Ascending aorta (tissue), 2 donors: ENCODE measurements at regions not wholly inside any gene's neighbourhood (a gene's known extent, or its start where the extent isn't known, plus 50 kb on each side); places are given as distances from the start of the nearest gene placed in this dataset.

ENCODE experiments used
- DNase-seq, 2 donors: peaks; one replicate each; pipeline ENCODE4 v3.0.0-alpha.2; 2019; ENCODE audit warnings: low spot score in 2 of 2
- H3K27ac ChIP-seq, 2 donors: fragments of 200-600 bp; sonication (generic); one replicate each; pipeline ENCODE4 v1.5.1; 2016 to 2017; ENCODE audit warnings: mild to moderate bottlenecking in 1 of 2
- H3K27me3 ChIP-seq: fragments of 200-600 bp; sonication (generic); one replicate; pipeline ENCODE4 v1.5.1; 2017
- H3K36me3 ChIP-seq, 2 donors: fragments of 200-600 bp; sonication (generic); one replicate each; pipeline ENCODE4 v1.5.1; 2016
- H3K4me1 ChIP-seq, 2 donors: fragments of 200-600 bp; sonication (generic); one replicate each; pipeline ENCODE4 v1.5.1; 2016 to 2017; ENCODE audit warnings: mild to moderate bottlenecking in 1 of 2
- H3K4me3 ChIP-seq, 2 donors: fragments of 200-600 bp; sonication (generic); one replicate each; pipeline ENCODE4 v1.5.1; 2016 to 2017; ENCODE audit warnings: mild to moderate bottlenecking in 1 of 2
- H3K9me3 ChIP-seq, 2 donors: fragments of 200-600 bp; sonication (generic); one replicate each; pipeline ENCODE4 v1.5.1; 2016
- CTCF ChIP-seq, 3 experiments: fragments of 200-600 bp in 2 of 3; fragments of 450-650 bp in 1 of 3; sonication (generic) in 2 of 3; IDR thresholded peaks; one replicate each; pipeline ENCODE4 v1.5.1; 2016 to 2019; ENCODE audit warnings: antibody characterized with exemption in 3 of 3, mild to moderate bottlenecking in 1 of 3, moderate library complexity in 1 of 3
- intact Hi-C: fragments of 100-400 bp; cut with DNase I; formaldehyde crosslinking; loops from one replicate; pipeline ENCODE4 v1.15.1; 2023

GRCh38 chr1:188986745-188987417 is 1490.8 kb downstream of the BRINP3 start:
- Histone ChIP-seq H3K9me3 (no peaks in the 10 kb centered on the region), H3K36me3 (no peaks in the 10 kb centered on the region), H3K4me3 (no peak overlapping the region), H3K4me1 (no peaks in the 10 kb centered on the region), H3K27me3 (no peaks in the 10 kb centered on the region), H3K27ac (no peak overlapping the region)
- intact Hi-C loops = no loop called here
- TF ChIP-seq CTCF (IDR thresholded peaks at IDR 0.05) = no peak
- DNase-seq = no peak

- DNase-seq = no peak
- Histone ChIP-seq H3K36me3 (no peaks in the 10 kb centered on the region), H3K27ac (no peak overlapping the region), H3K9me3 (no peaks in the 10 kb centered on the region), H3K4me1 (no peaks in the 10 kb centered on the region), H3K27me3 (no peaks in the 10 kb centered on the region), H3K4me3 (no peak overlapping the region)
- no peak for TF ChIP-seq CTCF (IDR thresholded peaks at IDR 0.05)
- intact Hi-C loops = no loop called here
These were observed 1489.1 kb downstream of the BRINP3 start for GRCh38 chr1:188988589-188988988.

GRCh38 chr1:188991221-188991930 is 1486.3 kb downstream of the BRINP3 start:
- intact Hi-C loops = no loop called here
- H3K9me3 ChIP-seq = no peaks in the 10 kb centered on the region
- DNase-seq = no peak
- H3K36me3 ChIP-seq = no peaks in the 10 kb centered on the region
- H3K4me1 ChIP-seq = no peaks in the 10 kb centered on the region
- no peak for TF ChIP-seq CTCF (IDR thresholded peaks at IDR 0.05)
- no peak overlapping the region for H3K4me3 ChIP-seq
- H3K27ac ChIP-seq = no peak overlapping the region
- no peaks in the 10 kb centered on the region for H3K27me3 ChIP-seq

GRCh38 chr1:189007824-189008223 is 1469.8 kb downstream of the BRINP3 start:
- no peaks in the 10 kb centered on the region for H3K36me3 ChIP-seq

GRCh38 chr1:189021577-189021976 is 1456.1 kb downstream of the BRINP3 start:
- Histone ChIP-seq H3K36me3 (no peaks in the 10 kb centered on the region), H3K4me3 (no peak overlapping the region), H3K27me3 (no peaks in the 10 kb centered on the region), H3K9me3 (no peaks in the 10 kb centered on the region), H3K4me1 (no peaks in the 10 kb centered on the region), H3K27ac (no peak overlapping the region)
- no peak for DNase-seq
- TF ChIP-seq CTCF (IDR thresholded peaks at IDR 0.05) = no peak
- intact Hi-C loops = no loop called here

More at GRCh38 chr1:189007824-189008223, 1469.8 kb downstream of the BRINP3 start:
- intact Hi-C loops = no loop called here
- Histone ChIP-seq H3K27me3 (no peaks in the 10 kb centered on the region), H3K4me1 (no peaks in the 10 kb centered on the region), H3K4me3 (no peak overlapping the region), H3K9me3 (no peaks in the 10 kb centered on the region), H3K27ac (no peak overlapping the region)
- no peak for DNase-seq
- TF ChIP-seq CTCF (IDR thresholded peaks at IDR 0.05) = no peak
